Mononuclear cell (primary cell): ENCODE measurements at regions not wholly inside any gene's neighbourhood (a gene's known extent, or its start where the extent isn't known, plus 50 kb on each side); places are given as distances from the start of the nearest gene placed in this dataset.

Experiments used
- H3K27me3 ChIP-seq: 2 replicates; pipeline ENCODE4 v1.6.0; 2011; ENCODE audit warnings: low read length, control low read depth; ENCODE audit not compliant: insufficient read depth
- H3K4me1 ChIP-seq: 2 replicates; pipeline ENCODE4 v1.5.1; 2011; ENCODE audit warnings: mild to moderate bottlenecking, low read length, control low read depth; ENCODE audit not compliant: insufficient read depth
- H3K4me3 ChIP-seq: 2 replicates; pipeline ENCODE4 v1.5.1; 2011; ENCODE audit warnings: mild to moderate bottlenecking, low read length, moderate library complexity
- H3K9me3 ChIP-seq: 2 replicates; pipeline ENCODE4 v1.5.1; 2011; ENCODE audit warnings: low read depth, mild to moderate bottlenecking, control low read depth, low read length

DNA sequence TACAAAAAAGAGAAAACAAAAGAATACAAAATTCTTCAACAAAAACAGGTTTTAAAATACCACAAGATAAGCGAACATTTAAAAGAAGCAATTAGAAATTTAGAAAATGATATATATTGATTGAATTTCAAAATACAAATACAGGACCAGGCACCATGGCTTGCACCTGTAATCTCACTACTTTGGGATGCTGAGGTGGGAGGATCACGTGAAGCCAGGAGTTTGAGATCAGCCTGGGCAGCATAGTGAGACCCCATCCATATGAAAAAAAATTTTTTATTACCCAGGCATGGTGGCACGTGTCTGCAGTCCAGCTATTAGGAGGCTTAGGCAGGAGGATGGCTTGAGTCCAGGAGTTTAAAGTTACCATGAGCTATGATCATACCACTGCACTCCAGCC lies 109.9 kb upstream of the SLC30A5 start:
- no peak overlapping the region for H3K4me3 ChIP-seq
- H3K9me3 ChIP-seq, result no peaks in the 10 kb centered on the region
- no peaks in the 10 kb centered on the region for H3K4me1 ChIP-seq
- peaks cover 2% of the 10 kb centered on the region for H3K27me3 ChIP-seq

DNA sequence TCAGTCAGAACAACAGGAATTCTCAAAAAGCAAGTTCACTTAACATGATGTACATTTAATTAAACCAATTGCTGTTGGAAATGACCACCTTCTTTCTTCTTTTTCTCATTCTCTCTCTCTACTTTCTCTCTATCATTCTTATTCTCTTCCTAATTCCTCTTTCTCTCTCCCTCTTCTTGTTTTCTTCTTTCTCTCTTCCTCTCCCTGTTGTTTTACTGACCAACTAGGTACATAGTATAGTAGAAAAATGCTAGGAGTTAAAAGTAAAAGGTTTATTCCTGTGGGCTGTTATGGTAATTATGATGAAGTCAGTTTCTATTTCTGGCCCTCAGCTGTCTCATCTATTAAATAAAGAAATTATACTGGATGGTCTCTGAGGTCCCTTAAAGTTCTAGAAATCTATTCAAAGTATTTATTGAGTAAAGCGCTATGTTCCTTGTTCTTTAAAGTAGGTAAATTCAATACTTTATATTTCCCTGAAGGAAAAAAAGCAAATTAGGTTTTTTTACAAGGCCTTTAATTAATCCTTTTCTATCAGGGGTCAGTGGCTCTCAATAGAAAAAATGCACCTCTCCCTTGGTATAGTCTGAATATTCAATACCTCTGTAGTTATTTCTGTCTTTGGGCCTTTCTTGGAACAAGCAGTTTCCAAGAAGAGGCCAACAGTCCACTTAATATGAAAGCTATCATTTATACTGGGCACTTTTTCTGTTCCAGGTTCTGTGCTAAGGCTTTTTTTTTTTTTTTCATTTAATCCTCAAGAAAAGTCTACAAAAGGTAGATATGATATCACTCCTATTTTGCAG lies 102.3 kb upstream of the SLC30A5 start:
- no peaks in the 10 kb centered on the region for H3K4me1 ChIP-seq
- no peak overlapping the region for H3K4me3 ChIP-seq
- no peaks in the 10 kb centered on the region for H3K9me3 ChIP-seq

DNA sequence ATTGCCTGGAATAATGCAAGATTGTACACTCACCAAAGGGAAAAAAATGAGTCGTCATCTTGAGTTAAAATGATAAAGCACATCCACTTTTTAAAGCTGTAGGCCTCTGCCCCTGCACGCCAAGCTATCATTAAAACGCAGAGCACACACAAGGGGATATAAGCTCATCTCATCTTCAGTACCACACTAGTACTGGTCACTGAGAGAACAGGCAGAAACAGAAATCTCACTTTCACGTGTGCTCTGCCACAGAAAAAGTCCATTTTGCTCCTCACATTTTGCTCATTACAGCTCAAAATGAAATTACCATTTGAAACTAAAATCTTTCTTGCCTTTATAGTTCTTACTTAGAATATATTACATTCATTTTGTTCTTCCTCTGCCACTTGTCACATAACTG lies 99.2 kb upstream of the SLC30A5 start:
- H3K4me1 ChIP-seq, result no peaks in the 10 kb centered on the region
- H3K4me3 ChIP-seq, result no peak overlapping the region
- no peaks in the 10 kb centered on the region for H3K9me3 ChIP-seq
- no peaks in the 10 kb centered on the region for H3K27me3 ChIP-seq

More for the DNA sequence above, 102.3 kb upstream of the SLC30A5 start:
- H3K27me3 ChIP-seq, result no peaks in the 10 kb centered on the region

DNA sequence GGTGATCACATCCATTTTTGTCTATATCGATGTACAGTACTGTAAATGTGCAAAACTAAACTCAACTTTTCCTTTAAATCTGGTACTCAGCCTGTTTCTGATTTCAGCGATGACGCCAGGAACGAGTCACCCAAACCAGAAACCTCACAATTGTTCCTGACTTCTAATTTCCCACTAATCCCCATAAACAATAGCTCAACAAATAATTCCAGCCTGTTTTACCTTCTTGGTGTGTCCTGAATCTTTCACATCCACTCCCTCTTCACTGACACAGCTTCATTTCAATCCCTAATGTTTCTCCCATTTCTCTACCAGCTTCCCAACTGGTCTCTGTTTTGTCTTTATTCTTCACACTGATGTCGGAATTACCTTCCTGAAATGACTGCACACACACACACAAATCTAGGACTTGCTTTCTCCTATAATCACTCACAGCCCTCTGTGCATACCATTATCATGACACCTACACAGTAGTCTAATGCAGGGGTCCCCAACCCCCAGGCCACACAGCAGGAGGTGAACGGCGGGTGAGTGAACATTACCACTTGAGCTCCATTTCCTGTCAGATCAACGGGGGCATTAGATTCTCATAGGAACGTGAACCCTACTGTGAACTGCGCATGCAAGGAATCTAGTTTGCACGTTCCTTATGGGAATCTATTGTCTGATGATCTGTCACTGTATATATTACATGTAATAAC lies 97.8 kb upstream of the SLC30A5 start:
- H3K4me1 ChIP-seq, result no peaks in the 10 kb centered on the region
- H3K27me3 ChIP-seq, result no peaks in the 10 kb centered on the region
- no peaks in the 10 kb centered on the region for H3K9me3 ChIP-seq
- no peak overlapping the region for H3K4me3 ChIP-seq

DNA sequence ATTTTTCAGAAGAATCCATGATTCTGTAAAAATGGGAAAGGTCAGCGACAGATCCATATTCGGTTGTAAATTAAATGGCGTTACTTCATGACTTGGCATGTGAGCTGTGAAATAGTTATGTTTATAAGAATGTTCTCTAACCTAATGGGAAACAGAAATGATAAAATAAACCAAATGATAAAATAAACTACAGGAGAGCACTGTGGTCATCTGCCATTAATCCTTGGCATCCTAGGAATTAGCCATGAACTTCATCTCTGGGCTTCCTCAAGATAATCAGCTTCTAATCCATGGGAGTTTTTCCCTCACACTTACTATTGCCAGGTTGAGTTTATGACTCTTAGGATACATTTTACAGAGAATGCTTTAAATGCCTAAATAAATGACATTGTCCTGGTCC lies 94.6 kb upstream of the SLC30A5 start:
- Histone ChIP-seq H3K4me3 (no peak overlapping the region), H3K4me1 (no peaks in the 10 kb centered on the region), H3K9me3 (no peaks in the 10 kb centered on the region), H3K27me3 (no peaks in the 10 kb centered on the region)

DNA sequence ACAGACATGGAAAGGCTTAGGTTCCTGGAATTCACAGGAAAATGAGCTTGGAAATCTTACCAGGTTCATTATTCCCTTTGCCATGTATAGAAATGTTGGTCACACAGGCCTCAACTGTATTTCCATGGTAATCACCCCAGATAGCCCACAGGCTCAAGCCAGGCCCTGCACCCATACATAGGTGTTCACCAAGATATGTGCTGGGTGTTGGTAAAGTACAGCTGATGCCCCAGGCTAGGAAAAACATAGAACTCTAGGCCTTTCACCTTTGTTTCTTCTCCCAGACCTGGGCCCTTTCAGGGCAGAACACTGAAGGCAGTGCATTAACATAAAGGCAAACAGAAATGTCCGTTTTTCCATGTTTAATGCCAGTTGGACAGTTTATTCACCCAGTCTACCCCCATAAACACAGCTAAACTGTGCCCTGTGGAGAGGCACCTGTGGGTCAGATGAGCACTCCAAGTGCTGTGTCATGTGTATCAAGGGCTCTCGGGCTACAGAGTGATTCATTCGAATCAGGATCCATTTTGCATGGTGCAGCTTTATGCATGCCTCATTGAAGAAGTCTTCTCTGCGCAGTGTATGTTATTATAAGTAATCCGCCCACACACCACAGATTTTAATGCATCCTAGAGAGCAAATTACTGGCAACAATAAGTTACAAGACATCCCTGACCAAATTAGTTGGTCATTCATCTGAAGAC lies 93.4 kb upstream of the SLC30A5 start:
- Histone ChIP-seq H3K9me3 (no peaks in the 10 kb centered on the region), H3K27me3 (no peaks in the 10 kb centered on the region), H3K4me3 (no peak overlapping the region), H3K4me1 (no peaks in the 10 kb centered on the region)

DNA sequence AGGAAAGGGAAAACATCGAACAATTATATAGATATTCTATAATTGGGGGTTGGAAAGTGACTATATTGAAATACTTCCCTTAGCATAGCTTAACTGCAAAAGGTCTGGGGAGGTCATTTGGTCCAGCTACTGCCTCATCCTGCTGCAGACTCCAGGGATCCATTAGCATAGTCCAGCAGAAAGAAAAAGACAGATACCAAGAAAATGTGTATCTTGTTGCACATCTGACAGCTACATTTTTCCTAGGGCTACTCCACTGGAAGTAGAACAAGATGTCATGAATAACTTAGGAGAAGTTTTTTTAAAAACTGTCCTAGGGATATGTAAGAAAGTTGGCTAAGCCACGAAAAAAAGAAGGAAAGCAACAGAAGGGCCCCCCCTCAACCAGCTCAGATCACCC lies 92.9 kb upstream of the SLC30A5 start:
- Histone ChIP-seq H3K9me3 (no peaks in the 10 kb centered on the region), H3K27me3 (no peaks in the 10 kb centered on the region), H3K4me3 (no peak overlapping the region), H3K4me1 (no peaks in the 10 kb centered on the region)

DNA sequence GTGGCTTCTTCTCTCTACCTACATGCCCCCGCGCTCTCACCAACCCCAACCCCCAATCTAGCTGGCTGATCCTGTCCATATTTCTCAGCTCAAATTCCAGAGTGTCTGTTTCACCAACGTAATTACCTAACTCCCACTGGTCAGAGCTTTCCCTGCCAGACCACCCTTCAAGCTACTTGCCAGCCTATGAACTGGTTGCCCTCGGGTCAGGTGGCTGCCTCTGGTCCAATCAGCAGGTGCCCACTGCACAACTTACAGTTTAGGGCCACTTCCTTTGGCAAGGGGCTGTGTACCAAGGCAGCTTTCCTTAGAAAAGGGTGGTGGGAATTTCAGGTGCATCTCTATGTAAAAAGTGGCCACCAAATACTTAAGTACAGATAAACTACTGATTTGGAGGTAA lies 92.2 kb upstream of the SLC30A5 start:
- Histone ChIP-seq H3K4me3 (no peak overlapping the region), H3K27me3 (no peaks in the 10 kb centered on the region), H3K9me3 (no peaks in the 10 kb centered on the region), H3K4me1 (no peaks in the 10 kb centered on the region)

DNA sequence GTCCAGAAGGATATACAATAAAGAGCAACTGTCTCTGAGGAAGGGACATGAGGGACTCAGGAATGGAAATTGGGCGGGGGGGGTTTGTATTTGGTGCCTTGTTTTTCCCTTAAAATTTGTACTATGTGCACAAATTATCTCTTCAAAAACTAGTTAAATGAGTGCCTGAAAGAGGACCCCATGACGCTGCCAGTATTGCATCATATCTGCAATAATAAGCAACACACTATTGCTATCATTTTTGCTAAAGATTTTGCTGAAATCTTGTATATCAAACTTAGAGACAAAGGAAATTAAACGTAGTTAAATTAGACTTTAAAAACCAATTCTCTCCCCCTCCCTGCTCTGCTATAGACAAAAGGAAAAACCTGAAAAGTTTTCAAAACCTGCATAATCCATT lies 89.7 kb upstream of the SLC30A5 start:
- Histone ChIP-seq H3K4me3 (no peak overlapping the region), H3K4me1 (no peaks in the 10 kb centered on the region), H3K27me3 (no peaks in the 10 kb centered on the region), H3K9me3 (no peaks in the 10 kb centered on the region)

DNA sequence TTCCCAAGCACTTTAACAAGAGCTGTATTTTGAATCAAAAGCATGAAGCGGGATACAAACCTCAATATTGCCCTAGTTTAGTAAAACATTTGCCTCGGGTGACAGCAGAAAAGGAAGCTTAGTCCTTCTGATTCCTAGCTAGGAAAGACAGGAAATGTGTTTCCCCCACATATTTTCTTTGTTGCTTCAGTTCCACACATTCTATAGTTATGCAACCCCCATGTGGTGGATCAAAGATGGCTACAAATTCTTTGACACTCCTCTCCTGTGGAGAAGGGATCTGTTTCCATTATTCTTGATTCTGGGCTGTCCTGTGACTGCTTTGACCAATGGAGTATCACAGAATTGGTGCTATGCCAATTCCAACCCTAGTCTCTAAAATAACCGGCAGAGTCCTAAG lies 89.1 kb upstream of the SLC30A5 start:
- Histone ChIP-seq H3K4me3 (no peak overlapping the region), H3K4me1 (no peaks in the 10 kb centered on the region), H3K9me3 (no peaks in the 10 kb centered on the region), H3K27me3 (no peaks in the 10 kb centered on the region)

DNA sequence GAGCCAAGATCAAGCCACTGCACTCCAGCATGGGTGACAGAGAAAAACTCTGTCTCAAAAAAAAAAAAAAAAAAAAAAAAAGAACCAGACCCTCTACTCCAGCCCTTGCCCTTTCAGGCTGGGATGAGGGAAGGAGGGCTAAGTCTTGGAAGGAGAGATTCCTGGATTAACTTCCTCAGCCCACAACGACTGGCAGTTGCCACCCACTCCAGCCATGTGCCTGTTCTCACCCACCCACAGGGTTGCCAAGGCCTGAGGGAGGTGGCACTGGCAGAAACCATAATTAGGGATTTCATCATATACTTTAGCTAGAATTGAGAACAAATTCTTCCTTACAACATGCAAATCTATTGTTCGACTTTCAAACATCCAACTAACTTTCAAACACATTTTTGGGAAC lies 87.8 kb upstream of the SLC30A5 start:
- Histone ChIP-seq H3K9me3 (no peaks in the 10 kb centered on the region), H3K4me3 (no peak overlapping the region), H3K27me3 (no peaks in the 10 kb centered on the region), H3K4me1 (no peaks in the 10 kb centered on the region)

DNA sequence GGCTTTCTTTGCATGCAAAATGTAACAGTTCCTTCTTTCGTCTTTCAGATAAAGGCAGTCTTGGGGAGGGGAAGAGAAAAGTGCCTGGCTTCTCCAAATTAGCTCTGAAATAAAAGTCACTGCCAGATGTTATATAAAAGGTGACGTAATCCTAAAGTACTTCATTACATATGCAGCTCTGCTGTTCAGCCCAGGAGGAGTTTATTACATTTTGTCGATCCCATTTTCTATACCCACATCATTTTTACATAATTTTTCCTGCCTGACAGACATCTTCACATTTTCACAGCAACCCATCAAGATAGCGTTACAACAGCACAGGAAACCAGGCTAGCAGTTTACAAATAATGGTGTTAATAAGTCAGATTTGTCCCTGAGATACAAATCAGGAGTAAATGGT lies 86.7 kb upstream of the SLC30A5 start:
- no peaks in the 10 kb centered on the region for H3K4me1 ChIP-seq

DNA sequence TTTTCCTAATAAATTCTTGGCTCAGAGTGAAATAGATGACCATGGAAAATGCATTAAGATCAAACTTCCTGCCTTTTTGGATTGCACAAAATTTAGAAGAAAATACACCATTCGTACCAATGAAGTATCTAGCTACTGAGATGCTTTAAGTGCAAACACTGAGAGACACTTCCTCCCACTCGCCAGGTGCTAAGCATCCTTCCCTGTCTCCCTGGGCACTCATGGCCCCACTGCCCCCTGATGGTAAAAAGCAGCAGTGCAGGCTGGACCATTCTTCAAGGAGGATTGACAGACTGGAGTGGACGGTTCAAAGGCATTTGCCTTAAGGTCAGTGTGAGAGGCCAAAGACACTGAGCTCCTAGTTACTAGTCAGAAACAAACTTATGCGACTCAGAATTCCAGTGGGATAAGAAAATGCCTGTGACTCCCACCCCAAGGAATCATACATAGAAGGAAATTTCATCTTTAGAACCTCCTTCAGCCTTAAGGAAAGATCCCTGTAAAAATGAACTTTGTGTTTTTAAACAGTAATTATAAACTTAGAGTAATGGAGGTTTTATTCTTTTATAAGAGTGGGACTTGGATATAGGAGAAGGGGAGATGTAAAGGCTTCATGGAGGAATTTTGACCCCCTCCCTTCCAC lies 86.0 kb upstream of the SLC30A5 start:
- no peaks in the 10 kb centered on the region for H3K4me1 ChIP-seq
- no peaks in the 10 kb centered on the region for H3K9me3 ChIP-seq
- H3K27me3 ChIP-seq, result no peaks in the 10 kb centered on the region
- H3K4me3 ChIP-seq, result no peak overlapping the region

More for the DNA sequence above, 86.7 kb upstream of the SLC30A5 start:
- Histone ChIP-seq H3K9me3 (no peaks in the 10 kb centered on the region), H3K4me3 (no peak overlapping the region), H3K27me3 (no peaks in the 10 kb centered on the region)

DNA sequence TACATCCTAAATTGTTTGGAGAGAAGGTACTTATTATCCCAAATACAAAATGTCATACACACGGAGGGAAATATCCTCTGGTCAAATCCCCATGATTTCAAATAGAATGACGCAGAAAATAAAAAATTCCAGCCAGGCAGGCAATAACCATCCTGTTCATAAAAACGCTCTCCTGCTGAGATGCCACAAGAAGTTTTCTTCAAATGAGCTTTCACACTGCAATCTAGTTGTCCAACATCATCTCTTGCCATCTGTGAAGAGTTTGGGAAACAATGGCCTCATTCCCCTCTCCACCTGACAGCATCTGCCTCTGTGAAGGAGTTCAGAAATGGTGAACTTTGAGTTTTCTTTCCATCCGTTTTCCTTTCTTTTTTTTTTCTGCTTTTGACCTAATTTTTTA lies 83.3 kb upstream of the SLC30A5 start:
- Histone ChIP-seq H3K4me3 (no peak overlapping the region), H3K27me3 (no peaks in the 10 kb centered on the region), H3K4me1 (no peaks in the 10 kb centered on the region), H3K9me3 (no peaks in the 10 kb centered on the region)

DNA sequence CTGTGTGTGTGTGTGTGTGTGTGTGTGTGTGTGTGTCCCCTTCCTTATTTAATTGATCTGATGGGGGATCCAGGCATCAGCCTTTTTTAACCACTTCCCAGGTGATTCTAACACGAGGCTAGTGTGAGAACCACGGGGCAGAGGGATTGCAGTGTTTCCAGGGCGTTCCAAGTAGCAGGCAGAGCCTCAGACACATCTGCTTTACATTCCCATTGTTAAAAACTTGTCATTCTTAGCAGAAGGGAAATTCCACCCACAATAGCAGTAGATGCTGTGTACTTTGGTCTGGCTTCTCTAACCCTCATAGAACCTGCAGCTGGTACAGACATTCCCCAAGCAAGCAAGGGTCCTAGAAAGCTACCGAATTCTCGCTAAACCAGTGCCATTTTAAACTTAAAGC lies 81.9 kb upstream of the SLC30A5 start:
- Histone ChIP-seq H3K4me3 (no peak overlapping the region), H3K4me1 (no peaks in the 10 kb centered on the region)

More for the DNA sequence above, 81.9 kb upstream of the SLC30A5 start:
- no peaks in the 10 kb centered on the region for H3K27me3 ChIP-seq
- no peaks in the 10 kb centered on the region for H3K9me3 ChIP-seq
